HG02938 (cell line): ENCODE measurements at regions not wholly inside any gene's neighbourhood (a gene's known extent, or its start where the extent isn't known, plus 50 kb on each side); places are given as distances from the start of the nearest gene placed in this dataset.

Experiments used
- ATAC-seq: cut with Tn5 transposase; IDR thresholded peaks from one replicate; pipeline ENCODE4 v1.9.1; 2021; ENCODE audit warnings: mild to moderate bottlenecking, moderate library complexity; ENCODE audit not compliant: unreplicated experiment

- ATAC-seq, result no peak
Measured at GRCh38 chr12:96132819-96133218, 61.4 kb upstream of the ELK3 start.

GRCh38 chr12:96134200-96134599, 60.0 kb upstream of the ELK3 start:
- ATAC-seq, result no peak

GRCh38 chr12:96136161-96136560, 58.0 kb upstream of the ELK3 start:
- ATAC-seq, result no peak

- no peak for ATAC-seq
Measured at GRCh38 chr12:96136725-96137378, 57.3 kb upstream of the ELK3 start.

- ATAC-seq, result no peak
Measured at GRCh38 chr12:96140174-96140573, 54.0 kb upstream of the ELK3 start.

GRCh38 chr12:96141216-96141912, 52.8 kb upstream of the ELK3 start:
- ATAC-seq, result no peak

- no peak for ATAC-seq
Measured at GRCh38 chr12:96143392-96143791, 50.8 kb upstream of the ELK3 start.

GRCh38 chr12:96143827-96144565, 50.2 kb upstream of the ELK3 start:
- ATAC-seq, result no peak
